HL-60 (cell line): ENCODE measurements at regions not wholly inside any gene's neighbourhood (a gene's known extent, or its start where the extent isn't known, plus 50 kb on each side); places are given as distances from the start of the nearest gene placed in this dataset.

Experiments
- DNase-seq, 2 experiments: peaks; one replicate each; pipeline ENCODE4 v3.0.0-alpha.2; 2010 to 2020; ENCODE audit warnings: low read depth in 1 of 2, low spot score in 1 of 2
- H3K27ac ChIP-seq: fragments of 250-450 bp; sonication (Bioruptor Pico); replicated peaks from 2 replicates; pipeline ENCODE4 v1.5.1; 2020; ENCODE audit warnings: mild to moderate bottlenecking, moderate library complexity
- H3K27me3 ChIP-seq: fragments of 250-450 bp; sonication (Bioruptor Pico); 2 replicates; pipeline ENCODE4 v1.5.1; 2021; ENCODE audit warnings: mild to moderate bottlenecking, moderate library complexity; ENCODE audit not compliant: insufficient read depth, poor library complexity, severe bottlenecking
- H3K4me3 ChIP-seq: replicated peaks from 2 replicates; pipeline ENCODE4 v1.5.1; 2011; ENCODE audit warnings: mild to moderate bottlenecking, control low read depth, low read length; ENCODE audit not compliant: insufficient read depth
- CTCF ChIP-seq: IDR thresholded peaks from one replicate; pipeline ENCODE4 v1.5.1; 2011; ENCODE audit warnings: low read length, control low read depth, inconsistent platforms; ENCODE audit not compliant: insufficient read depth
- GABPA ChIP-seq: IDR thresholded peaks from 2 replicates; pipeline ENCODE4 v1.6.1; 2012; ENCODE audit warnings: low read depth
- POLR2AphosphoS5 ChIP-seq: IDR thresholded peaks from 2 replicates; pipeline ENCODE4 v1.6.1; 2012; ENCODE audit warnings: low read depth
- SPI1 ChIP-seq: IDR thresholded peaks from 2 replicates; pipeline ENCODE4 v1.6.1; 2012; ENCODE audit warnings: low read depth, mild to moderate bottlenecking, borderline replicate concordance
- TF ChIP-seq, protein P1 (sequence below): IDR thresholded peaks from 2 replicates; pipeline ENCODE4 v1.6.1; 2012; ENCODE audit warnings: low read depth; ENCODE audit not compliant: insufficient replicate concordance

- TF ChIP-seq CTCF (no peak), POLR2AphosphoS5 (no peak)
- Histone ChIP-seq H3K4me3 (no peak overlapping the region), H3K27me3 (no peaks in the 10 kb centered on the region), H3K27ac (no peak overlapping the region)
- no peak for DNase-seq
These were observed 71.2 kb upstream of the CCN6 start for GRCh38 chr6:111982681-111983080.

GRCh38 chr6:111983193-111983592, 70.7 kb upstream of the CCN6 start:
- TF ChIP-seq POLR2AphosphoS5 (no peak), GABPA (no peak), CTCF (no peak), SPI1 (no peak)
- TF ChIP-seq, protein P1, sequence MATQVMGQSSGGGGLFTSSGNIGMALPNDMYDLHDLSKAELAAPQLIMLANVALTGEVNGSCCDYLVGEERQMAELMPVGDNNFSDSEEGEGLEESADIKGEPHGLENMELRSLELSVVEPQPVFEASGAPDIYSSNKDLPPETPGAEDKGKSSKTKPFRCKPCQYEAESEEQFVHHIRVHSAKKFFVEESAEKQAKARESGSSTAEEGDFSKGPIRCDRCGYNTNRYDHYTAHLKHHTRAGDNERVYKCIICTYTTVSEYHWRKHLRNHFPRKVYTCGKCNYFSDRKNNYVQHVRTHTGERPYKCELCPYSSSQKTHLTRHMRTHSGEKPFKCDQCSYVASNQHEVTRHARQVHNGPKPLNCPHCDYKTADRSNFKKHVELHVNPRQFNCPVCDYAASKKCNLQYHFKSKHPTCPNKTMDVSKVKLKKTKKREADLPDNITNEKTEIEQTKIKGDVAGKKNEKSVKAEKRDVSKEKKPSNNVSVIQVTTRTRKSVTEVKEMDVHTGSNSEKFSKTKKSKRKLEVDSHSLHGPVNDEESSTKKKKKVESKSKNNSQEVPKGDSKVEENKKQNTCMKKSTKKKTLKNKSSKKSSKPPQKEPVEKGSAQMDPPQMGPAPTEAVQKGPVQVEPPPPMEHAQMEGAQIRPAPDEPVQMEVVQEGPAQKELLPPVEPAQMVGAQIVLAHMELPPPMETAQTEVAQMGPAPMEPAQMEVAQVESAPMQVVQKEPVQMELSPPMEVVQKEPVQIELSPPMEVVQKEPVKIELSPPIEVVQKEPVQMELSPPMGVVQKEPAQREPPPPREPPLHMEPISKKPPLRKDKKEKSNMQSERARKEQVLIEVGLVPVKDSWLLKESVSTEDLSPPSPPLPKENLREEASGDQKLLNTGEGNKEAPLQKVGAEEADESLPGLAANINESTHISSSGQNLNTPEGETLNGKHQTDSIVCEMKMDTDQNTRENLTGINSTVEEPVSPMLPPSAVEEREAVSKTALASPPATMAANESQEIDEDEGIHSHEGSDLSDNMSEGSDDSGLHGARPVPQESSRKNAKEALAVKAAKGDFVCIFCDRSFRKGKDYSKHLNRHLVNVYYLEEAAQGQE, result no peak
- no peak for DNase-seq
- Histone ChIP-seq H3K27ac (no peak overlapping the region), H3K27me3 (no peaks in the 10 kb centered on the region), H3K4me3 (no peak overlapping the region)

GRCh38 chr6:111984081-111984480, 69.8 kb upstream of the CCN6 start:
- no peak overlapping the region for H3K27ac ChIP-seq
- no peak for DNase-seq
- TF ChIP-seq SPI1 (no peak), POLR2AphosphoS5 (no peak), CTCF (no peak), GABPA (no peak)
- TF ChIP-seq, protein P1, result no peak

GRCh38 chr6:111984516-111985201, 69.2 kb upstream of the CCN6 start:
- H3K27ac ChIP-seq, result no peak overlapping the region
- DNase-seq, result no peak
- no peak overlapping the region for H3K4me3 ChIP-seq
- TF ChIP-seq, protein P1, result no peak
- no peak for TF ChIP-seq GABPA
- no peak for TF ChIP-seq SPI1
- no peak for TF ChIP-seq POLR2AphosphoS5
- TF ChIP-seq CTCF, result no peak
- no peaks in the 10 kb centered on the region for H3K27me3 ChIP-seq

More at GRCh38 chr6:111984081-111984480, 69.8 kb upstream of the CCN6 start:
- Histone ChIP-seq H3K27me3 (no peaks in the 10 kb centered on the region), H3K4me3 (no peak overlapping the region)
